Ovary (tissue), 7 donors: ENCODE measurements at regions not wholly inside any gene's neighbourhood (a gene's known extent, or its start where the extent isn't known, plus 50 kb on each side); places are given as distances from the start of the nearest gene placed in this dataset.

Experiments
- DNase-seq, 5 donors: peaks; one replicate each; pipeline ENCODE4 v3.0.0-alpha.2; 2019 to 2020
- H3K27ac ChIP-seq, 2 donors: fragments of 200-600 bp; one replicate each; pipeline versions ENCODE4 v1.5.1 to v1.8.0; 2019 to 2022
- H3K27me3 ChIP-seq: fragments of 200-600 bp; one replicate; pipeline ENCODE4 v1.8.0; 2022
- H3K36me3 ChIP-seq: fragments of 200-600 bp; sonication (generic); one replicate; pipeline ENCODE4 v1.5.1; 2019
- H3K4me1 ChIP-seq: one replicate; pipeline ENCODE4 v1.8.1; 2013; ENCODE audit warnings: mild to moderate bottlenecking, moderate library complexity; ENCODE audit not compliant: insufficient read depth
- H3K4me3 ChIP-seq: fragments of 200-600 bp; sonication (generic); one replicate; pipeline ENCODE4 v1.5.1; 2017
- H3K9me3 ChIP-seq, 2 donors: fragments of 200-600 bp in 1 of 2; sonication (generic) in 1 of 2; one replicate each; pipeline versions ENCODE4 v1.5.1 to v1.8.1; 2013 to 2019; ENCODE audit warnings: mild to moderate bottlenecking in 1 of 2, moderate library complexity in 1 of 2
- CTCF ChIP-seq, 3 donors: fragments of 450-650 bp in 2 of 3; fragments of 200-600 bp in 1 of 3; IDR thresholded peaks; one replicate each; pipeline versions ENCODE4 v1.5.1 to v1.8.0; 2016 to 2022; ENCODE audit warnings: antibody characterized with exemption in 3 of 3, mild to moderate bottlenecking in 1 of 3
- EP300 ChIP-seq: sonication (generic); formaldehyde crosslinking; IDR thresholded peaks from one replicate; pipeline ENCODE4 v1.6.1; 2017; ENCODE audit warnings: antibody characterized with exemption
- POLR2A ChIP-seq: fragments of 450-650 bp; IDR thresholded peaks from one replicate; pipeline ENCODE4 v1.6.1; 2017; ENCODE audit warnings: antibody characterized with exemption, mild to moderate bottlenecking, moderate library complexity
- WGBS, 3 donors: extraction: QIAGEN DNeasy Blood & Tissue Kit in 1 of 3; methylation state at CpG; one replicate each; pipeline versions ENCODE4 v1.1.5 to v1.1.7; 2013 to 2017; 5-methylcytosine and 5-hydroxymethylcytosine counted together
- intact Hi-C, 4 donors: fragments of 100-400 bp; cut with DNase I; formaldehyde crosslinking; loops; one replicate each; pipeline versions ENCODE4 v1.11.0 to v1.15.1; 2022 to 2023
- donor health status: DM: no; HTN: no; CAD: no; lungs with moderate emphysema.
- donor health status: DM: no; HTN: no; CAD: no.
- donor health status: Bipolar disorder and iron deficiency.
- donor health status: DM: no; HTN: no; CAD: no.
- donor health status: DM: yes; HTN: yes; CAD: no.

GRCh38 chr1:216925962-216926625, 202.9 kb upstream of the ESRRG start:
- TF ChIP-seq EP300 (no peak), CTCF (IDR thresholded peaks at IDR 0.05) (no peak), POLR2A (no peak)
- DNase-seq: no peak
- Histone ChIP-seq H3K4me1 (no peaks in the 10 kb centered on the region), H3K4me3 (no peak overlapping the region), H3K9me3 (no peaks in the 10 kb centered on the region), H3K27ac (no peak overlapping the region), H3K36me3 (no peaks in the 10 kb centered on the region), H3K27me3 (no peaks in the 10 kb centered on the region)
- intact Hi-C loops: no loop called here
- 82 to 84% (median 84%) methylated on average over 7 of the region's 7 CpGs for WGBS, 3 donors

GRCh38 chr1:216924732-216925131, 201.5 kb upstream of the ESRRG start:
- intact Hi-C loops: no loop called here

GRCh38 chr1:216923601-216924000, 200.4 kb upstream of the ESRRG start:
- no peaks in the 10 kb centered on the region for H3K36me3 ChIP-seq
- TF ChIP-seq EP300: no peak
- no peak for TF ChIP-seq CTCF (IDR thresholded peaks at IDR 0.05)
- no peak for TF ChIP-seq POLR2A
- no peaks in the 10 kb centered on the region for H3K4me1 ChIP-seq
- intact Hi-C loops: no loop called here
- no peaks in the 10 kb centered on the region for H3K27me3 ChIP-seq
- DNase-seq: no peak
- 77 to 87% (median 78%) methylated on average over 5 of the region's 5 CpGs for whole genome bisulfite sequencing, 3 donors
- H3K4me3 ChIP-seq: no peak overlapping the region
- H3K27ac ChIP-seq: no peak overlapping the region
- no peaks in the 10 kb centered on the region for H3K9me3 ChIP-seq

More at GRCh38 chr1:216924732-216925131, 201.5 kb upstream of the ESRRG start:
- no peak for TF ChIP-seq CTCF (IDR thresholded peaks at IDR 0.05)
- no peak for TF ChIP-seq EP300
- TF ChIP-seq POLR2A: no peak
- H3K9me3 ChIP-seq: no peaks in the 10 kb centered on the region
- no peaks in the 10 kb centered on the region for H3K36me3 ChIP-seq
- no peak overlapping the region for H3K27ac ChIP-seq
- no peaks in the 10 kb centered on the region for H3K4me1 ChIP-seq
- DNase-seq: no peak
- H3K4me3 ChIP-seq: no peak overlapping the region
- no peaks in the 10 kb centered on the region for H3K27me3 ChIP-seq
- WGBS, 3 donors: 63 to 80% (median 69%) methylated on average over 4 of the region's 4 CpGs

GRCh38 chr1:216922406-216922805, 199.2 kb upstream of the ESRRG start:
- intact Hi-C loops: no loop called here
- 95 to 97% (median 96%) methylated on average over 2 of the region's 2 CpGs for WGBS, 3 donors
- TF ChIP-seq CTCF (IDR thresholded peaks at IDR 0.05) (no peak), POLR2A (no peak), EP300 (no peak)
- DNase-seq: no peak
- H3K27ac ChIP-seq: no peak overlapping the region
- H3K36me3 ChIP-seq: no peaks in the 10 kb centered on the region
- H3K9me3 ChIP-seq: no peaks in the 10 kb centered on the region
- no peaks in the 10 kb centered on the region for H3K27me3 ChIP-seq
- H3K4me1 ChIP-seq: no peaks in the 10 kb centered on the region
- H3K4me3 ChIP-seq: no peak overlapping the region
